Calu3 (cell line): ENCODE measurements at regions not wholly inside any gene's neighbourhood (a gene's known extent, or its start where the extent isn't known, plus 50 kb on each side); places are given as distances from the start of the nearest gene placed in this dataset.

Experiments used
- BruUV-seq: library from RNA; stranded (reverse); fragments of 400-500 nt; replicated peaks from 2 replicates; lab custom pipeline; 2021; lab: Mats Ljungman, UMichigan
- CTCF ChIA-PET: fragments of 300-600 bp; sonication (Branson Sonifier 250); formaldehyde crosslinking; loops from one replicate; lab custom pipeline; 2022; ENCODE audit warnings: antibody characterized with exemption; lab: Charles Lee
- DNase-seq: peaks from one replicate; pipeline ENCODE4 v3.0.0; 2022
- H3K27ac Mint-ChIP-seq: one replicate; pipeline ENCODE4 v1.8.0; 2022; ENCODE audit warnings: mixed read lengths; ENCODE audit not compliant: unreplicated experiment
- H3K27me3 Mint-ChIP-seq: one replicate; pipeline ENCODE4 v1.8.0; 2022; ENCODE audit warnings: mixed read lengths; ENCODE audit not compliant: unreplicated experiment
- H3K36me3 Mint-ChIP-seq: one replicate; pipeline ENCODE4 v1.8.0; 2022; ENCODE audit warnings: mild to moderate bottlenecking, moderate library complexity, mixed read lengths; ENCODE audit not compliant: insufficient read depth, unreplicated experiment
- H3K4me1 Mint-ChIP-seq: one replicate; pipeline ENCODE4 v1.8.0; 2022; ENCODE audit warnings: mild to moderate bottlenecking, low read depth, mixed read lengths; ENCODE audit not compliant: unreplicated experiment
- H3K4me3 Mint-ChIP-seq: one replicate; pipeline ENCODE4 v1.8.0; 2022; ENCODE audit warnings: mild to moderate bottlenecking, low read depth, moderate library complexity, mixed read lengths; ENCODE audit not compliant: unreplicated experiment
- H3K9me3 Mint-ChIP-seq: one replicate; pipeline ENCODE4 v1.8.0; 2022; ENCODE audit warnings: low read depth, mixed read lengths; ENCODE audit not compliant: unreplicated experiment
- CTCF ChIP-seq: fragments of 200-600 bp; IDR thresholded peaks from one replicate; pipeline ENCODE4 v1.8.0; 2022; ENCODE audit warnings: antibody characterized with exemption; ENCODE audit not compliant: unreplicated experiment
- intact Hi-C: fragments of 100-400 bp; cut with micrococcal nuclease; formaldehyde crosslinking; loops from one replicate; pipeline ENCODE4 v1.10.0; 2022; ENCODE audit not compliant: unreplicated experiment

- no peaks in the 10 kb centered on the region for H3K9me3 Mint-ChIP-seq
- no peak overlapping the region for H3K27ac Mint-ChIP-seq
- no peaks in the 10 kb centered on the region for H3K27me3 Mint-ChIP-seq
- no TSS peak for BruUV-seq
- intact Hi-C loops, result no loop called here
- DNase-seq, result no peak
- H3K36me3 Mint-ChIP-seq, result peaks cover 10% of the 10 kb centered on the region
- peaks cover 13% of the 10 kb centered on the region for H3K4me1 Mint-ChIP-seq
- CTCF ChIA-PET, result no interaction called here
- no peak overlapping the region for H3K4me3 Mint-ChIP-seq
- no peak for TF ChIP-seq CTCF
These were observed 74.3 kb downstream of the ANKRD60 start for GRCh38 chr20:58154113-58154512.

- Mint-ChIP-seq H3K36me3 (peaks cover 10% of the 10 kb centered on the region), H3K27me3 (peaks cover 6% of the 10 kb centered on the region), H3K4me3 (no peak overlapping the region), H3K27ac (no peak overlapping the region), H3K4me1 (peaks cover 18% of the 10 kb centered on the region), H3K9me3 (no peaks in the 10 kb centered on the region)
- DNase-seq, result no peak
- TF ChIP-seq CTCF, result no peak
- no TSS peak for BruUV-seq
- CTCF ChIA-PET, result no interaction called here
- intact Hi-C loops, result no loop called here
These were observed 75.3 kb downstream of the ANKRD60 start for GRCh38 chr20:58153121-58153520.

GRCh38 chr20:58150772-58151171 is 77.7 kb downstream of the ANKRD60 start:
- no peaks in the 10 kb centered on the region for H3K9me3 Mint-ChIP-seq
- CTCF ChIA-PET, result interaction anchor here (0.8 to 1.5 kb wide), 3 partner anchors 16 to 533 kb away, joined by 3 to 5 read pairs (median 3); no protein-coding TSS in a partner anchor
- no peak for TF ChIP-seq CTCF
- H3K27me3 Mint-ChIP-seq, result peaks cover 9% of the 10 kb centered on the region
- no peak overlapping the region for H3K27ac Mint-ChIP-seq
- H3K4me3 Mint-ChIP-seq, result peak overlapping the region; percentile 40
- peaks cover 10% of the 10 kb centered on the region for H3K36me3 Mint-ChIP-seq
- intact Hi-C loops, result no loop called here
- no TSS peak for BruUV-seq
- H3K4me1 Mint-ChIP-seq, result peaks cover 18% of the 10 kb centered on the region
- peak; percentile 77 for DNase-seq

GRCh38 chr20:58149437-58150091 is 78.9 kb downstream of the ANKRD60 start:
- CTCF ChIA-PET, result interaction anchor here (1.0 to 1.2 kb wide), 2 partner anchors 22 to 439 kb away, joined by 3 to 6 read pairs; no protein-coding TSS in a partner anchor
- no peak for TF ChIP-seq CTCF
- H3K27ac Mint-ChIP-seq, result no peak overlapping the region
- intact Hi-C loops, result no loop called here
- BruUV-seq, result no TSS peak
- peaks cover 9% of the 10 kb centered on the region for H3K27me3 Mint-ChIP-seq
- H3K4me1 Mint-ChIP-seq, result peaks cover 18% of the 10 kb centered on the region
- DNase-seq, result no peak
- no peak overlapping the region for H3K4me3 Mint-ChIP-seq
- no peaks in the 10 kb centered on the region for H3K9me3 Mint-ChIP-seq
- H3K36me3 Mint-ChIP-seq, result peaks cover 10% of the 10 kb centered on the region
